Hepatocyte (in vitro differentiated cells): ENCODE measurements at regions not wholly inside any gene's neighbourhood (a gene's known extent, or its start where the extent isn't known, plus 50 kb on each side); places are given as distances from the start of the nearest gene placed in this dataset.

Experiments
- EZH2 ChIP-seq: fragments of 200-600 bp; sonication (generic); IDR thresholded peaks from 2 replicates; pipeline ENCODE4 v1.6.1; 2016; ENCODE audit warnings: antibody characterized with exemption, mild to moderate bottlenecking, borderline replicate concordance
- EZH2phosphoT487 ChIP-seq: fragments of 200-600 bp; sonication (generic); IDR thresholded peaks from one replicate; pipeline ENCODE4 v1.6.1; 2018; ENCODE audit warnings: antibody characterized with exemption, mild to moderate bottlenecking, low read depth, moderate library complexity; ENCODE audit not compliant: unreplicated experiment, severe bottlenecking
- TF ChIP-seq, protein P1 (sequence below): fragments of 200-600 bp; sonication (generic); IDR thresholded peaks from 2 replicates; pipeline ENCODE4 v1.5.1; 2016; ENCODE audit warnings: antibody characterized with exemption, mild to moderate bottlenecking; ENCODE audit not compliant: poor library complexity

DNA sequence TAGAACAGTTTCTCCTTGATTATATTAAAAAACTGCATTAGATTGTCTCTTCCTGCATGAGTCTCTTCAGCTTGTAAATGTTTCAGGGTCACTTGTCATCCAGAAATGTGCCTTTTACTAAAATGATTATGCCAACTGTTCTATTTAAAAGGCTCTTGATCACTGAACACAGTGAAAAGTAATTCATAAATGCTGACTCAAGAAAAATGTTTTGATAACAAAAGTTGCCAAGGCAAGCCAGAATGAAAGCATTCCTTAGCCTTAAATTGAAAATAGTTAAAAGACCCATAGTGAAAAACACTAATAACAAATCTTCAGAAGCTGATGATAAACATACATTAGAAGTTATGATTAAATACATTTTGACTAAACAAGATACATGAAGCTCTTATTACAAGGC is 356.0 kb upstream of the KIF2B start:
- TF ChIP-seq, protein P1, sequence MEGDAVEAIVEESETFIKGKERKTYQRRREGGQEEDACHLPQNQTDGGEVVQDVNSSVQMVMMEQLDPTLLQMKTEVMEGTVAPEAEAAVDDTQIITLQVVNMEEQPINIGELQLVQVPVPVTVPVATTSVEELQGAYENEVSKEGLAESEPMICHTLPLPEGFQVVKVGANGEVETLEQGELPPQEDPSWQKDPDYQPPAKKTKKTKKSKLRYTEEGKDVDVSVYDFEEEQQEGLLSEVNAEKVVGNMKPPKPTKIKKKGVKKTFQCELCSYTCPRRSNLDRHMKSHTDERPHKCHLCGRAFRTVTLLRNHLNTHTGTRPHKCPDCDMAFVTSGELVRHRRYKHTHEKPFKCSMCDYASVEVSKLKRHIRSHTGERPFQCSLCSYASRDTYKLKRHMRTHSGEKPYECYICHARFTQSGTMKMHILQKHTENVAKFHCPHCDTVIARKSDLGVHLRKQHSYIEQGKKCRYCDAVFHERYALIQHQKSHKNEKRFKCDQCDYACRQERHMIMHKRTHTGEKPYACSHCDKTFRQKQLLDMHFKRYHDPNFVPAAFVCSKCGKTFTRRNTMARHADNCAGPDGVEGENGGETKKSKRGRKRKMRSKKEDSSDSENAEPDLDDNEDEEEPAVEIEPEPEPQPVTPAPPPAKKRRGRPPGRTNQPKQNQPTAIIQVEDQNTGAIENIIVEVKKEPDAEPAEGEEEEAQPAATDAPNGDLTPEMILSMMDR: no peak
- TF ChIP-seq EZH2: no peak
- TF ChIP-seq EZH2phosphoT487: no peak
